ENCODE measurements at regions not wholly inside any gene's neighbourhood (a gene's known extent, or its start where the extent isn't known, plus 50 kb on each side); places are given as distances from the start of the nearest gene placed in this dataset.
A peak's percentile ranks its signal among the peaks of the same experiment; 100 is the strongest.

DNA sequence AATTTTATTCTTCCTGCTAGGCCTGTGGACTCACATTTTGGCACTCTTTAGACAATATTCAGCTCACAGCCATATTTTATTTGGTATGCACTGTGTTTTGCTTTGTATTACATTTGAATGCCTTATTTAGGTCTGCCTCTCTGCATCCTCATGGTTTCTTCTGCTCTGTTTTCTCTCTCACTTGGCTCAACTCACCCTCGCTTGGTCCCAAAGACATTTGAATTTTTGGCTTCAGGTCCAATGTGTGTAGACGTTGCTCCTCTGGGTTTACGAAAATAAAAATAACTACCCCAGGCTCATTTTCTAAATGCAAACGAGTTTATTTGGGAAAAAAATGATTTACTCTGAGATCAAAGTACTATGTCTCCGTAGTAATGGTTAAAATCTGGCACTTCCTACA, 91.1 kb upstream of the REG3A start:
- Mint-ChIP-seq H3K27ac (ENCODE audit: unreplicated experiment) (no peak overlapping the region), H3K4me1 (ENCODE audit: low read depth, unreplicated experiment) (no peaks in the 10 kb centered on the region), H3K36me3 (ENCODE audit: insufficient read depth, unreplicated experiment) (peaks cover 5% of the 10 kb centered on the region), H3K9me3 (ENCODE audit: unreplicated experiment) (no peaks in the 10 kb centered on the region), H3K4me3 (ENCODE audit: unreplicated experiment) (no peak overlapping the region), H3K27me3 (ENCODE audit: insufficient read depth, unreplicated experiment) (peaks cover 5% of the 10 kb centered on the region)
- intact Hi-C loops (cut with micrococcal nuclease; ENCODE audit: unreplicated experiment), result no loop called here
- BruUV-seq (replicated peaks), result no TSS peak
- DNase-seq, result no peak
- H3K4me3 ChIP-seq (ENCODE audit: low read depth, low read length), result no peak overlapping the region
- H3K4me1 ChIP-seq, result no peaks in the 10 kb centered on the region
- CTCF ChIA-PET, result no interaction called here
- TF ChIP-seq, protein P1, sequence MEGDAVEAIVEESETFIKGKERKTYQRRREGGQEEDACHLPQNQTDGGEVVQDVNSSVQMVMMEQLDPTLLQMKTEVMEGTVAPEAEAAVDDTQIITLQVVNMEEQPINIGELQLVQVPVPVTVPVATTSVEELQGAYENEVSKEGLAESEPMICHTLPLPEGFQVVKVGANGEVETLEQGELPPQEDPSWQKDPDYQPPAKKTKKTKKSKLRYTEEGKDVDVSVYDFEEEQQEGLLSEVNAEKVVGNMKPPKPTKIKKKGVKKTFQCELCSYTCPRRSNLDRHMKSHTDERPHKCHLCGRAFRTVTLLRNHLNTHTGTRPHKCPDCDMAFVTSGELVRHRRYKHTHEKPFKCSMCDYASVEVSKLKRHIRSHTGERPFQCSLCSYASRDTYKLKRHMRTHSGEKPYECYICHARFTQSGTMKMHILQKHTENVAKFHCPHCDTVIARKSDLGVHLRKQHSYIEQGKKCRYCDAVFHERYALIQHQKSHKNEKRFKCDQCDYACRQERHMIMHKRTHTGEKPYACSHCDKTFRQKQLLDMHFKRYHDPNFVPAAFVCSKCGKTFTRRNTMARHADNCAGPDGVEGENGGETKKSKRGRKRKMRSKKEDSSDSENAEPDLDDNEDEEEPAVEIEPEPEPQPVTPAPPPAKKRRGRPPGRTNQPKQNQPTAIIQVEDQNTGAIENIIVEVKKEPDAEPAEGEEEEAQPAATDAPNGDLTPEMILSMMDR (IDR thresholded peaks at IDR 0.05; ENCODE audit: insufficient read depth in 1 of 2, low read depth in 1 of 2, low read length in 1 of 2, severe bottlenecking in 1 of 2, unreplicated experiment in 1 of 2), result no peak
- no peaks in the 10 kb centered on the region for H3K9me3 ChIP-seq
- H3K27me3 ChIP-seq (replicated peaks; ENCODE audit: control insufficient read depth, insufficient read depth, low read length), result no peaks in the 10 kb centered on the region
- POLR2A ChIA-PET, result no interaction called here
- H3K36me3 ChIP-seq (ENCODE audit: control insufficient read depth, insufficient read depth, low read length), result no peaks in the 10 kb centered on the region

DNA sequence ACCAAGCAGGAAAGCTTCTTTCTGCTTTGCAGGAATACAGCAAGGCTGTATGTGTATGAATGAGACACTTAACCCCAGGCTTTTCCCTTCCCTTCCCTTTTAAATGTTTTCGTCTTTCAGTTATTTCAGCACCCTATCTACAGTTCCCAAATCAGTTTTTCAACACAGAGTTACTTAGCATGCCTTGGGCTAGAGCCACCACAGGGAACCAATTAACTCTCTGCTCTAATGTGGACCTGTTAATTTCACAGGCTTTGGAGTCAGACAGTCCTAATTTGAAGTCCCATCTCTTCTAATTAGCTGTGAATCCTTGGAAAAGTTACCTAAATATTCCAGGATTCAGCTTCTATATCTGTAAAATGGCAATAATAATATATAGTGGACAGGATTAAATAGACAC, 89.2 kb upstream of the REG3A start:
- Mint-ChIP-seq H3K27me3 (ENCODE audit: insufficient read depth, unreplicated experiment) (peaks cover 8% of the 10 kb centered on the region), H3K27ac (ENCODE audit: unreplicated experiment) (no peak overlapping the region), H3K4me3 (ENCODE audit: unreplicated experiment) (no peak overlapping the region), H3K4me1 (ENCODE audit: low read depth, unreplicated experiment) (no peaks in the 10 kb centered on the region), H3K36me3 (ENCODE audit: insufficient read depth, unreplicated experiment) (peaks cover 5% of the 10 kb centered on the region), H3K9me3 (ENCODE audit: unreplicated experiment) (no peaks in the 10 kb centered on the region)
- Histone ChIP-seq H3K9me3 (no peaks in the 10 kb centered on the region), H3K4me3 (ENCODE audit: low read depth, low read length) (no peak overlapping the region), H3K36me3 (ENCODE audit: control insufficient read depth, insufficient read depth, low read length) (no peaks in the 10 kb centered on the region), H3K27me3 (replicated peaks; ENCODE audit: control insufficient read depth, insufficient read depth, low read length) (no peaks in the 10 kb centered on the region), H3K4me1 (no peaks in the 10 kb centered on the region)
- POLR2A ChIA-PET, result no interaction called here
- intact Hi-C loops (cut with micrococcal nuclease; ENCODE audit: unreplicated experiment), result no loop called here
- CTCF ChIA-PET, result no interaction called here
- no TSS peak for BruUV-seq (replicated peaks)
- no peak for DNase-seq
- TF ChIP-seq, protein P1 (IDR thresholded peaks at IDR 0.05; ENCODE audit: insufficient read depth in 1 of 2, low read depth in 1 of 2, low read length in 1 of 2, severe bottlenecking in 1 of 2, unreplicated experiment in 1 of 2), result no peak

DNA sequence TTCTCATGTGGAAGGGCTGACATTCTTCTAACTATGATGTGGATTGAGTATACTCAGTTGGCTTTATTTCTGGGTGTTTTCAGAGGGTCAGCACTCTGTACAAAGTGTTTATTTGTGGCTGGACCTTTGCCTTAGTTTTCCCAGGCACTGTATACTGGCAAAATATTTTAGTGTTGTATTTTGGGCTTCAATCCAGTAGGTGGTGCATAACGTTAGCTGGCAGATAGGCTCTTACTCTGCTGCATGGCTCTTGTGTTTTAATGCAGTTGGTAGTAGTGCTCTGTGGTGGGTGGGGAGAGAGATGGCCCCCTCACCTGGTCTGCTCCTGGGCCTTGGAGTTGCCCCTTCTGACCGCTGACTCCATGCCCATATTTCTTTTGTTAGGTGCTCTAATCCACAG, 75.6 kb upstream of the REG3A start:
- Mint-ChIP-seq H3K4me1 (ENCODE audit: low read depth, unreplicated experiment) (no peaks in the 10 kb centered on the region), H3K27me3 (ENCODE audit: insufficient read depth, unreplicated experiment) (peaks cover 8% of the 10 kb centered on the region), H3K36me3 (ENCODE audit: insufficient read depth, unreplicated experiment) (no peaks in the 10 kb centered on the region), H3K4me3 (ENCODE audit: unreplicated experiment) (no peak overlapping the region), H3K9me3 (ENCODE audit: unreplicated experiment) (no peaks in the 10 kb centered on the region), H3K27ac (ENCODE audit: unreplicated experiment) (no peak overlapping the region)
- ChIA-PET POLR2A (no interaction called here), CTCF (interaction anchor here (1.1 kb wide), 1 partner anchor 37 kb away, joined by 3 read pairs; no protein-coding TSS in a partner anchor)
- TF ChIP-seq, protein P1 (IDR thresholded peaks at IDR 0.05; ENCODE audit: insufficient read depth in 1 of 2, low read depth in 1 of 2, low read length in 1 of 2, severe bottlenecking in 1 of 2, unreplicated experiment in 1 of 2), result peak; percentile 18 to 22
- H3K27me3 ChIP-seq (replicated peaks; ENCODE audit: control insufficient read depth, insufficient read depth, low read length), result no peaks in the 10 kb centered on the region
- H3K4me3 ChIP-seq (ENCODE audit: low read depth, low read length), result no peak overlapping the region
- H3K36me3 ChIP-seq (ENCODE audit: control insufficient read depth, insufficient read depth, low read length), result no peaks in the 10 kb centered on the region
- H3K9me3 ChIP-seq, result no peaks in the 10 kb centered on the region
- no TSS peak for BruUV-seq (replicated peaks)
- no peak for DNase-seq
- H3K4me1 ChIP-seq, result no peaks in the 10 kb centered on the region
- intact Hi-C loops (cut with micrococcal nuclease; ENCODE audit: unreplicated experiment), result loop anchor here (1.0 kb wide), 2 partner anchors 625 to 653 kb away; no protein-coding TSS in a partner anchor
